Mucosa of gallbladder (tissue), 1 donor: ENCODE measurements at regions not wholly inside any gene's neighbourhood (a gene's known extent, or its start where the extent isn't known, plus 50 kb on each side); places are given as distances from the start of the nearest gene placed in this dataset.

Experiments used
- DNase-seq: peaks from one replicate; pipeline ENCODE4 v3.0.0-alpha.2; 2020; ENCODE audit warnings: low spot score
- donor health status: DM: no; HTN: no; CAD: no.

GRCh38 chr3:176723758-176724393 is 473.4 kb downstream of the TBL1XR1 start:
- no peak for DNase-seq

DNA sequence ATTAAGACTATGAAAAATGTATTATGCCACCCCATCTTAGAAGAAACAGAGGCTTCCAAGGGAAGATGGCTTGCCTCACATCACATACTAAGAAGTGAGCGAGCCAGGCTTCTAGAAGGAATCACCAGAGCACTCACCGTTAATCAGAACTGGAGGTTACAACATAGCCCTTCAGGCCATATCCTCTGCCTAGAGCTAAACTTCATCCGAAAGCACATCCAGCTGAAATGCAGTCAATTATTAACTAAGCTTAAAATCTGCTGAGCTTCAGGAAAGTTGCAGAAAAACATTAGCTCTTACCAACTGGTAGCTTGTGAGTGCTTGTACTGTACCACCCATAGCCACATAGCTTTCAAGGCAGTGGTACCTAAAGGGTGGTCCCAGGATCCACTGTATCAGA is 483.2 kb downstream of the TBL1XR1 start:
- DNase-seq: no peak

GRCh38 chr3:176712191-176712590 is 485.1 kb downstream of the TBL1XR1 start:
- DNase-seq: no peak

DNA sequence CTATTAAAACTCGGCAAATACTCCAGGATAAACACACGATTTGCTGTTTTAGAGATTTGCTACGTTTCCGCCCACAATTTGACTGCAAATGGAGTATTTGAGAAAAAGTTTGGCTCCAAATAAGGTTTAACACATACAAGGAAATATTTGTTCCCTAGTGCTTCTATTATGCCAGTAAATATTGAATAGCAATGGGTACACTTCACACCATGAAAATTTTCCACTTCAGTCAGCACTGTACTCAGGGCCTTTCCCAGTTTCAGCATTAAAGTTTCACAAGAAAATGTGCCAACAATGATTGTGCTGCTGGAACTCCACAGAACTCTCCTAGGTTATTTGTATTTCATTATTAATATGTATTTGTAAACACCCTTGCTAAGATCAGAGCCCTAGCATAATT is 498.0 kb downstream of the TBL1XR1 start:
- no peak for DNase-seq

GRCh38 chr3:176697284-176697889 is 499.9 kb downstream of the TBL1XR1 start:
- DNase-seq: no peak

- no peak for DNase-seq
These were observed 500.5 kb downstream of the TBL1XR1 start for GRCh38 chr3:176696816-176697215.

DNA sequence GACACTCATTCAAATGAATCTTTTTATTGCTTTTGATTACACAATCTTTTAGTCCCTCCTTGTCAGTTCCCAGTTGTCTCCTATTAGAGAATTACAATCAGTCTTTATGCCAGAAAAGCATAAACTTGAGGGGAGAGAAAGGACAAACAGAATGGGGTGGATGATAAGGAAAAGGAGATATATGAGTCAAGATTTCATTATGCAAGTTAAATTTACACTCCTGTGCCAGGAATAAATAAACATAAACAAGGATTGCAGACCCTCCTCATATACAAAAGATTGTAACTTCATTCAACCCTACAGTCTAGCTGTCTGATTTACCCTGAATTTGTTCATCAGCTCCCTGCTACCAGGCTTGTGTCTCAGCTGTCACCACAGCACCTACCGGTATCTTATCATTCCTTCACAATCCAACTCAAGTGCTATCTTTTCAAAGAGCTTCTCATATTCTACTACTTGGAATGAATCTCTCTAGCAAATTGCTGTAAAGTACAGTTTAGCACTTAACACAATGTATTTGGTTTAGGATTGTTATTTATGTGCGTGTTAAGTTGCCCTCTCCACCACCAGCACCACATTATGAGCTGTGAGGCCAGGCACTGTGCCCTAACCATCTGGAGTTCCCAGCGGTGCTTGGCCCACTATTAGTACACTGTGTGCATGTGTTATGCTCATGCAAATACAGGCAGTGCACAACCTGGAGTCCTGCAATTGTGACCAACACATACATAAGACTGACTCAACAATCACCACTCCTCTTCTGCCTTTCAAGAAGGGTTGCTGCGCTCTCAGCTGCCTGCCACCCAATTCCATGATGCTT is 504.1 kb downstream of the TBL1XR1 start:
- DNase-seq: no peak

- no peak for DNase-seq
These were observed 504.9 kb downstream of the TBL1XR1 start for GRCh38 chr3:176692199-176692965.

GRCh38 chr3:176690083-176690869 is 507.0 kb downstream of the TBL1XR1 start:
- no peak for DNase-seq

DNA sequence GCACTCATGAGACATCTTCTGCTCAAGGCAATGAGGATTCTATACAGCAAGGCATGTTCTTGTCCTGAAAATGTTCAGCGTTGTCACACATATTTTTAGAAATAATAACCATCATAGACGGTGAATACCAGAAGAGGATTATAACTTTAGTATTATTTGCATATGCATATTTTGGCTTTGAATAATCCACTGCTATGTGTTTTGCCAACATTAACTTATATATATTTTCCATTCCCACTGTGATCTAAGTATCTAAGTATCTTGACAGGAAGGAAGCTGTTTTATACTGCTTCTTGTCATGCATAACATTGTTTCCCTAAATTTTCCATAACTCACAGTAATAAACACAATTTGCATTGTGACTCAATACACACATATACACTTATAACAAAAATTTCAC is 509.5 kb downstream of the TBL1XR1 start:
- DNase-seq: no peak

DNA sequence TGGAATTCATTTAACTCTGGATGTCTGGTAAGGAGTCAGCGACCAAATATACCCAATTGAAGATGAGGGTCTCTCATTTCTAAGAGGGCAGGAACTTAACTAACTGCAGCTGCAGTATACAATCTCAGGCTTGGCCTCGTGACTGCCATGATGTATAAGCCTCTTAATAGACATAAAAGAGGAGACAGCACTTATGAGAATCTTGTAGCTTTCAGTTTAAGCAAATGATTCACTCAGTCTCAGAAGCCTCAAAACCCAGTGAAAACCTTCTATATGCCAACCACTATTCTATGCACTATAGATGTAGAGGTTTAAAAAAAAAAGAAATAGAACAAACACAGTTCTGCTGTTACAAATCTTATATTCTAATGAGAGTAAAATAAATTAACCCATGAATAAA is 513.9 kb downstream of the TBL1XR1 start:
- no peak for DNase-seq

GRCh38 chr3:176663837-176664831 is 533.1 kb downstream of the TBL1XR1 start:
- no peak for DNase-seq

GRCh38 chr3:176663387-176663786 is 533.9 kb downstream of the TBL1XR1 start:
- DNase-seq: no peak

DNA sequence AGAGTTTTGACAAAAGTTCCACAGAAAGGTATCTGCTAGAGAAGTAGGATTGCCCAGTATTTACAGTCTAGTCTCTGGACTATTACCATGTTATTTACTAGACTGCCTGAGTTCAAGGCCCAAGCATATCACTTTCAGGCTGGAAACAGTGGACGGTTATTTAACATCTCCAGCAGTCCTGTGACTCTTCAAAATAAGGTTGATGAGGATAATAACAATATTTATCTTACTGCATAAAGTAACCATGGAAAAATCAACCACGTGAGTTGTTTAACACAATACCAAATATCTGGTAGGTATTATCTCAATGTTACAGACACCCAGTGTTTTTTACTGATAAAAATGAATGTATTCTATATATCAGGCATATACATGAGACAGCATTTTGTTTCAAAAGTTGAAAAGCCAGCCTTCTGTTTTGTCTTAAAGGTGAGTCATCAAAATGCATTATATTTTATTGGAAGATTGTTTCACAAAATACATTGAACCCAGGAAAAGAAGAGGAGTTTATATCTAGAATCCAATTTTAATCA is 535.8 kb downstream of the TBL1XR1 start:
- no peak for DNase-seq

- no peak for DNase-seq
These were observed 541.7 kb downstream of the TBL1XR1 start for GRCh38 chr3:176655404-176656094.

GRCh38 chr3:176651622-176652021 is 545.7 kb downstream of the TBL1XR1 start:
- no peak for DNase-seq

- DNase-seq: no peak
These were observed 546.8 kb downstream of the TBL1XR1 start for GRCh38 chr3:176650478-176650877.

DNA sequence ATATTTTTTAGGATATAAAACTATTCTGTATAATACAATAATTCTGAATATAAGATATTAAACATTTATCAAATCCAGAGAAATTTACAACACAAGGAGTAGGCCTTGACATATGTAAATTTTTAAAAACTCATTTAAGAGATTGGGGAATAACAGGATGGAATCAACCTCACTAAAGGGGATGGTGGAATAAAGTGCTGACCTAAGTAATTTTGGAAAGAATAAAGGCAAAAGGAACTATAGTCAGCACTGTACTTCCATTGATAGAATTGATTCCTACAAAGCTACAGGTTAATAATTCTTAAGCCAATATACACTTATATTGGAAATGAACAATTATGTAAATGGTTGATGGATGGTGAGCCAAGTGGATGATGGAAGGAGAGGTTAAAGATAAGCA is 549.3 kb downstream of the TBL1XR1 start:
- DNase-seq: no peak

DNA sequence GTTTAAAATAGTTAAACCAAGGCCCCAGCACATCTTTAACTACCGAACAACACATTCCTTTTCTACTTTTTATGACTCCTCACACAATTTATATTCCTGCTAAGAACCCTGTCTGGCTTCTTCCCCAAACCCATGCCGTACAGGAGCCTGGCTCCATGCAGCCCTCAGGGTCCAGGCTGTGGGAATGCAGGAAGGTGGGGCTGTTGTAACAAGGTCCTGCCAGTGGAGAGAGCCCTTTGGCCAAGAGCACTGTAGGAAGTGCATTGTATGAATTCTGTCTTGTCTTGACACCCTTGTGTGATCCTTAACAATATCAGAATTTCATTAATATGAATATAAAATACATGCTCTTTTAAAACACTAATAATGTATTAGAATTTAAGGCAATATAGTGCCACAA is 563.8 kb downstream of the TBL1XR1 start:
- no peak for DNase-seq
